ENCODE measurements at regions not wholly inside any gene's neighbourhood (a gene's known extent, or its start where the extent isn't known, plus 50 kb on each side); places are given as distances from the start of the nearest gene placed in this dataset.

GRCh38 chr3:30289766-30290165 lies 316.6 kb upstream of the TGFBR2 start:
- Histone ChIP-seq H3K27ac (peak overlapping the region in 3 of 4 donors; percentile 1 to 64 (median 47)), H3K27me3 (no peaks in the 10 kb centered on the region), H3K9me3 (no peaks in the 10 kb centered on the region), H3K36me3 (no peaks in the 10 kb centered on the region), H3K4me1 (peaks cover 0 to 34% (median 6%) of the 10 kb centered on the region in 4 donors), H3K4me3 (no peak overlapping the region)
- no peak for DNase-seq
- TF ChIP-seq POLR2A (IDR thresholded peaks at IDR 0.05) = no peak
- TF ChIP-seq CTCF (IDR thresholded peaks at IDR 0.05) = no peak

- no peak overlapping the region for H3K4me3 ChIP-seq
- no peak for TF ChIP-seq CTCF (IDR thresholded peaks at IDR 0.05)
- TF ChIP-seq POLR2A (IDR thresholded peaks at IDR 0.05) = no peak
- peaks cover 0 to 33% (median 6%) of the 10 kb centered on the region in 4 donors for H3K4me1 ChIP-seq
- H3K27me3 ChIP-seq = no peaks in the 10 kb centered on the region
- no peaks in the 10 kb centered on the region for H3K36me3 ChIP-seq
- no peak overlapping the region for H3K27ac ChIP-seq
- DNase-seq = no peak
- no peaks in the 10 kb centered on the region for H3K9me3 ChIP-seq
Observed at GRCh38 chr3:30290479-30290878, 315.9 kb upstream of the TGFBR2 start.

GRCh38 chr3:30292192-30292893 lies 314.1 kb upstream of the TGFBR2 start:
- H3K27ac ChIP-seq = no peak overlapping the region
- no peaks in the 10 kb centered on the region for H3K36me3 ChIP-seq
- no peak overlapping the region for H3K4me3 ChIP-seq
- DNase-seq = no peak
- no peaks in the 10 kb centered on the region for H3K27me3 ChIP-seq
- H3K9me3 ChIP-seq = no peaks in the 10 kb centered on the region
- TF ChIP-seq POLR2A (IDR thresholded peaks at IDR 0.05) (no peak), CTCF (IDR thresholded peaks at IDR 0.05) (no peak)
- H3K4me1 ChIP-seq = peaks cover 0 to 19% (median 4%) of the 10 kb centered on the region in 4 donors

GRCh38 chr3:30293621-30294240 lies 312.7 kb upstream of the TGFBR2 start:
- Histone ChIP-seq H3K36me3 (no peaks in the 10 kb centered on the region), H3K27me3 (no peaks in the 10 kb centered on the region), H3K27ac (no peak overlapping the region), H3K4me1 (peaks cover 0 to 16% (median 4%) of the 10 kb centered on the region in 4 donors), H3K9me3 (no peaks in the 10 kb centered on the region), H3K4me3 (no peak overlapping the region)
- TF ChIP-seq POLR2A (IDR thresholded peaks at IDR 0.05) (no peak), CTCF (IDR thresholded peaks at IDR 0.05) (no peak)
- DNase-seq = no peak

GRCh38 chr3:30294241-30294667 lies 312.1 kb upstream of the TGFBR2 start:
- H3K36me3 ChIP-seq = no peaks in the 10 kb centered on the region
- H3K27ac ChIP-seq = no peak overlapping the region
- TF ChIP-seq POLR2A (IDR thresholded peaks at IDR 0.05) = no peak
- peaks cover 0 to 11% (median 2%) of the 10 kb centered on the region in 4 donors for H3K4me1 ChIP-seq
- H3K4me3 ChIP-seq = no peak overlapping the region
- DNase-seq = no peak
- H3K9me3 ChIP-seq = no peaks in the 10 kb centered on the region
- no peaks in the 10 kb centered on the region for H3K27me3 ChIP-seq

GRCh38 chr3:30297112-30297511 lies 309.3 kb upstream of the TGFBR2 start:
- no peak for DNase-seq
- no peak overlapping the region for H3K4me3 ChIP-seq
- TF ChIP-seq CTCF (IDR thresholded peaks at IDR 0.05) (no peak), POLR2A (IDR thresholded peaks at IDR 0.05) (no peak)
- H3K27me3 ChIP-seq = no peaks in the 10 kb centered on the region
- H3K27ac ChIP-seq = no peak overlapping the region
- H3K4me1 ChIP-seq = no peaks in the 10 kb centered on the region
- H3K36me3 ChIP-seq = no peaks in the 10 kb centered on the region
- no peaks in the 10 kb centered on the region for H3K9me3 ChIP-seq

All from Peyer's patch (tissue), 4 donors.